Mucosa of rectum (tissue), 2 donors: ENCODE measurements at regions not wholly inside any gene's neighbourhood (a gene's known extent, or its start where the extent isn't known, plus 50 kb on each side); places are given as distances from the start of the nearest gene placed in this dataset.

ENCODE experiments used
- H3K27ac ChIP-seq, 2 donors: one replicate each; pipeline ENCODE4 v1.7.0; 2013; ENCODE audit warnings: inconsistent platforms in 2 of 2, low read depth in 2 of 2, low read length in 2 of 2
- H3K27me3 ChIP-seq, 2 donors: one replicate each; pipeline ENCODE4 v1.7.0; 2013; ENCODE audit warnings: low read length in 2 of 2; ENCODE audit not compliant: control insufficient read depth in 2 of 2, insufficient read depth in 2 of 2
- H3K36me3 ChIP-seq, 2 donors: one replicate each; pipeline ENCODE4 v1.7.0; 2013; ENCODE audit warnings: low read length in 2 of 2; ENCODE audit not compliant: control insufficient read depth in 2 of 2, insufficient read depth in 2 of 2
- H3K4me1 ChIP-seq, 2 donors: one replicate each; pipeline ENCODE4 v1.7.0; 2013; ENCODE audit warnings: low read length in 2 of 2, mild to moderate bottlenecking in 1 of 2; ENCODE audit not compliant: control insufficient read depth in 2 of 2, insufficient read depth in 2 of 2
- H3K4me3 ChIP-seq, 2 donors: one replicate each; pipeline ENCODE4 v1.7.0; 2013; ENCODE audit warnings: low read length in 2 of 2
- H3K9ac ChIP-seq, 2 donors: one replicate each; pipeline ENCODE4 v1.7.0; 2013; ENCODE audit warnings: low read length in 2 of 2, low read depth in 1 of 2, mild to moderate bottlenecking in 1 of 2
- H3K9me3 ChIP-seq, 2 donors: one replicate each; pipeline ENCODE4 v1.7.0; 2013; ENCODE audit warnings: low read length in 2 of 2; ENCODE audit not compliant: control insufficient read depth in 2 of 2
- donor health status: healthy.
- donor health status: Normal muscosa, but diverticular disease.

- H3K27ac ChIP-seq, result no peak overlapping the region
These were observed 83.0 kb upstream of the PIWIL1 start for GRCh38 chr12:130254461-130255276.

GRCh38 chr12:130258863-130259262 is 78.8 kb upstream of the PIWIL1 start:
- H3K9ac ChIP-seq, result no peak overlapping the region
- H3K27me3 ChIP-seq, result no peaks in the 10 kb centered on the region
- no peaks in the 10 kb centered on the region for H3K36me3 ChIP-seq
- H3K27ac ChIP-seq, result no peak overlapping the region
- H3K9me3 ChIP-seq, result no peaks in the 10 kb centered on the region
- no peaks in the 10 kb centered on the region for H3K4me1 ChIP-seq
- no peak overlapping the region for H3K4me3 ChIP-seq

More at GRCh38 chr12:130254461-130255276, 83.0 kb upstream of the PIWIL1 start:
- H3K4me3 ChIP-seq, result no peak overlapping the region
- H3K4me1 ChIP-seq, result no peaks in the 10 kb centered on the region
- H3K9ac ChIP-seq, result no peak overlapping the region
- H3K27me3 ChIP-seq, result no peaks in the 10 kb centered on the region
- H3K36me3 ChIP-seq, result no peaks in the 10 kb centered on the region
- H3K9me3 ChIP-seq, result no peaks in the 10 kb centered on the region

DNA sequence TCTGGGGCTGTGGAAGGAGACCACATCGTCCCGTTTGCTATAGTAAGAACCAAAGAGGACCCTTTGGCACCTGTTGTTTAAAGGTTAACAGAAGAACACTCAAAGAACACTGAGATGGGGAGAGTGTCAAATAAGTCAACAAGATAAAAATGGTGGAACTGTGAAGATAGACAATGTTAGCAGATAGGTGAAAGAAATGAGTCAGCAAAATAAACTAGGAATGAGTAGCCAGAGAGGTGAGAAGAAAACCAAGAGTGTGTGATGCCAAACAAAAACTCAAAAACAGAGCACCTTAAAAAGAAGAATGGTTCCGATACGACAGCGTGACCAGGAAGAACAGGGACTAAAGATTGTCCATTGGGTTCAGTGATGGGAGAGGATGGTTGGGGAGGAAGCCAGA is 74.7 kb upstream of the PIWIL1 start:
- Histone ChIP-seq H3K27ac (no peak overlapping the region), H3K27me3 (no peaks in the 10 kb centered on the region), H3K36me3 (no peaks in the 10 kb centered on the region), H3K4me3 (no peak overlapping the region), H3K4me1 (no peaks in the 10 kb centered on the region), H3K9me3 (no peaks in the 10 kb centered on the region), H3K9ac (no peak overlapping the region)

DNA sequence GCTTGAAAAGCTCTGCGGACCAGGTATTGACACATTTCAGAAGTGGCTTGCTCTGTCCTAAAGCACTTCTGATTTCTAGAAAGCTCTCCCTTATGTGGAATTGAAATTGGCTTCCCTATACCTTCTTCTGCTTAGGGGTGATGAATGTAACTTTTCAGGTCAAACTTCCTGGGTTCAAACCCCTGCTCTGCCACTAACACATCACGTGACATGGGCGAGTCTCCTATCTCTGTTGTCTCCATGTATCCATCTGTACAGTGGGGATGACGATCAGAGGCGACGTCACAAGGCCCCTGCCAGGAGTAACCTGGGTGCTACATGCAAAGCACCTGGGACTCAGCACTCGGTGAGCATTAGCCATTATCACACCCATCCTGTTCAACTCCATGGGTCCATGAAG is 73.7 kb upstream of the PIWIL1 start:
- Histone ChIP-seq H3K27me3 (no peaks in the 10 kb centered on the region), H3K9ac (no peak overlapping the region), H3K9me3 (no peaks in the 10 kb centered on the region), H3K4me1 (no peaks in the 10 kb centered on the region), H3K27ac (no peak overlapping the region), H3K36me3 (no peaks in the 10 kb centered on the region), H3K4me3 (no peak overlapping the region)

DNA sequence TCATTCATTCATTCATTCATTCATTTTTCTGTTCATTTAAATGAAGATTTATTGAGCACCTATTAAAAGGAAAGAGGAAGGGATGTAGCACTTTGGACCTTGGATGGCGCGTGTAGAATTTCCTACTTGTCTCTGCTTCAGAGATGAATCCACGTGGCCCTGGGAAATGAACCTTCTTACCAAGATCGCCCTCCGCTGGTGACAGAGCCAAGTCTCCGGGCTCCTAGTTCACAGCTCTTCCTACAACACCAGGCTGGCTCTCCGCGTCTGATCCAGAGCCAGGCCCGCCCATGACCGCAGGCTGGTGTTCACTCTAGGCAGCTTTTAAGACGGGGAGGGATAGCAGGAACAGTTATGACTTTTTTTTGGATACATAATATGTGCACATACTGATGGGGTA is 70.9 kb upstream of the PIWIL1 start:
- Histone ChIP-seq H3K4me3 (no peak overlapping the region), H3K9ac (no peak overlapping the region), H3K9me3 (no peaks in the 10 kb centered on the region), H3K27ac (no peak overlapping the region), H3K4me1 (no peaks in the 10 kb centered on the region), H3K27me3 (no peaks in the 10 kb centered on the region), H3K36me3 (no peaks in the 10 kb centered on the region)

GRCh38 chr12:130280231-130280630 is 57.5 kb upstream of the PIWIL1 start:
- Histone ChIP-seq H3K9ac (no peak overlapping the region), H3K4me3 (no peak overlapping the region), H3K27ac (no peak overlapping the region), H3K27me3 (no peaks in the 10 kb centered on the region), H3K9me3 (no peaks in the 10 kb centered on the region), H3K4me1 (no peaks in the 10 kb centered on the region), H3K36me3 (no peaks in the 10 kb centered on the region)

DNA sequence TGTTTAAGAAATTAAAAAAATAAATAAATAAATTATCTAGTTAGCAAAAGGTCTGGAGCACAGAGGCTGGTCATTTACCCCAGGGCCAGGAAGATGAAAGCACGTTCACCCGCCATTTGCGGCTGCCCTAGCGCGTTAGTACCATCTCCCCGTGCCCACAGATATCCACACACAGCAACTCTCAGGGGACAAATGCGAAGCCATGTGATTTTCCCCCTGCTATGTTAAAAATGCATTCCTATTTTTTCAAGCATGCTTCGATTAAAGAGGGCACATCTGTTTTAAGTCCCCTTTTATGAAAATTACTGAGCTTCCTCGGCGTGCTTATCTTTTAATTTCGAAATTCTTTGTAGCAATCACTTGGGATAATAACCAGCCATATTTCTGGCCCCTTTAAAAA is 56.9 kb upstream of the PIWIL1 start:
- Histone ChIP-seq H3K9ac (no peak overlapping the region), H3K4me1 (no peaks in the 10 kb centered on the region), H3K36me3 (no peaks in the 10 kb centered on the region), H3K4me3 (no peak overlapping the region), H3K9me3 (no peaks in the 10 kb centered on the region), H3K27ac (no peak overlapping the region), H3K27me3 (no peaks in the 10 kb centered on the region)

DNA sequence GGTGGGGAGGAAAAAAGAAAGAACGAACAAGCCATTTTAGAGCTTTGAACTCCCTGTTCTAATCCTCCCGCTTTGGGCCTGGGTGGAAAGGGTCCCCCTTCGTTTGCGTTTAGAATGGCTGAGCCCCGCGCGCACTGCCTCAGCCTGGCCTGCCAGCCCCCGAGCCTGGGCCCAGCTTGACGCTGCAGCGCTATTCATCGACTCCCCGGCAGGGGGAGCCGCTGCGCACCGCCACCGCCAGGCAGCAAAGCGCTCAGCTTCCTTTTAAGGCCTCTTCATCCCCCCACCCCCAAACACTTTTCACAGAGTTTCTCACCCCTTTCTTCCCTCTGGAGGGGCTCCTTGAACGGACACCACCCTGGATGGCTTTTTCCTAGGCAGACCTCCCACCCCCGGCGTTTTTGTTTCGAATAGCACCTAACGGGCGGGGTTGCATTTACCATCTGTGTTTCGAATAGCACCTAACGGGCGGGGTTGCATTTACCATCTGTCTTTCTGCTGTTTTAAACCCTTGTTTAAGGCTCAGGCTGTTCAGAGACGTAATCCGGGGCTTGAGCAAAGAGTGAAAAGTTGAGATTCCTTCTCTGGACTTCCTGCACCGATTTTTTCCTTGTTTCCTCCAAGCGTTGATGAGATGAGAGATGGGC is 56.4 kb upstream of the PIWIL1 start:
- H3K4me1 ChIP-seq, result no peaks in the 10 kb centered on the region
- H3K27ac ChIP-seq, result no peak overlapping the region
- H3K9ac ChIP-seq, result no peak overlapping the region
- H3K9me3 ChIP-seq, result no peaks in the 10 kb centered on the region
- no peaks in the 10 kb centered on the region for H3K27me3 ChIP-seq
- H3K4me3 ChIP-seq, result peak overlapping the region in 1 of 2 donors; percentile 20
- H3K36me3 ChIP-seq, result no peaks in the 10 kb centered on the region

- Histone ChIP-seq H3K27ac (no peak overlapping the region), H3K9me3 (no peaks in the 10 kb centered on the region), H3K4me1 (no peaks in the 10 kb centered on the region), H3K27me3 (no peaks in the 10 kb centered on the region), H3K9ac (no peak overlapping the region), H3K36me3 (no peaks in the 10 kb centered on the region), H3K4me3 (no peak overlapping the region)
These were observed 51.6 kb upstream of the PIWIL1 start for GRCh38 chr12:130286041-130286440.

GRCh38 chr12:130286741-130287440 is 50.8 kb upstream of the PIWIL1 start:
- no peaks in the 10 kb centered on the region for H3K9me3 ChIP-seq
- H3K9ac ChIP-seq, result no peak overlapping the region
- H3K27me3 ChIP-seq, result no peaks in the 10 kb centered on the region
- H3K4me3 ChIP-seq, result no peak overlapping the region
- H3K36me3 ChIP-seq, result no peaks in the 10 kb centered on the region
- H3K4me1 ChIP-seq, result no peaks in the 10 kb centered on the region
- no peak overlapping the region for H3K27ac ChIP-seq
